HG03139 (cell line): ENCODE measurements at regions not wholly inside any gene's neighbourhood (a gene's known extent, or its start where the extent isn't known, plus 50 kb on each side); places are given as distances from the start of the nearest gene placed in this dataset.
"Not testable (repeated sequence)": the region's sequence is repeated elsewhere in the genome, so short reads cannot be mapped to it uniquely, and the experiment has no call there.

Experiments
- ATAC-seq: cut with Tn5 transposase; IDR thresholded peaks from one replicate; pipeline ENCODE4 v1.9.1; 2021; ENCODE audit not compliant: unreplicated experiment

GRCh38 chrX:768596-768995 is 138.0 kb downstream of the SHOX start:
- no peak for ATAC-seq

DNA sequence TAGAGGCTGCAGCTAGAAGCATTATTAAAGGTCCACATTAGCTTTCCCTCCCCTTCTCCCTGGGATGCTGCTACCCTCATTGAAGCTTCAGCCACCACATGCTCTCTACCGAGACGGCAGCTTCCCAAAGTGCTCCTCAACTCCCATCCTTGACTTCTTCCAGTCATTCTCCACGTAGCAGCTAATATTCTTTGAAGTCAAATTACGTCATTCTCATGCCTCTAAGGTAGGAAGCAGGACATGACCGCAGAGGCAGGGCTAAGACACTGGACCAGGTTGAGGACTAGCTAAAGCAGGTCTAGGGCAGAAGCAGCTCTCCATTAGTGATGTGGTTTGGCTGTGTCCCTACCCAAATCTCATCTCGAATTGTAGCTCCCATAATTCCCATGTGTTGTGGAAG is 128.3 kb downstream of the SHOX start:
- no peak for ATAC-seq

DNA sequence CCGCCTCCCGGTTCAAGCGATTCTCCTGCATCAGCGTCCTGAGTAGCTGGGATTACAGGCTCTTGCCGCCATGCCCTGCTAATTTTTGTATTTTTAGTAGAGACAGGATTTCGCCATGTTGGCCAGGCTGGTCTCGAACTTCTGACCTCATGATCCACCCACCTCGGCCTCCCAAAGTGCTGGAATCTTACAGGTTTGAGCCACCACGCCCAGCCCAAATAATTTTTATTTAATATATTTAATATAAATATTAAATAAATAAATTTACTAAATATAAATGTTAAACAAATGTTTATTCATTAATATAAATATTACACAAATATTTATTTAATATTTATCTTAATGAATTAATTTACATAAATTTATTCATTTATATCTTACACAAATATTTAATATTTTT is 120.2 kb downstream of the SHOX start:
- no peak for ATAC-seq

- no peak for ATAC-seq
Measured at GRCh38 chrX:750263-750662, 119.7 kb downstream of the SHOX start.

- ATAC-seq: no peak
Measured at GRCh38 chrX:747176-747575, 116.6 kb downstream of the SHOX start.

- ATAC-seq: no peak
Measured at GRCh38 chrX:739611-740010, 109.0 kb downstream of the SHOX start.

GRCh38 chrX:737021-737420 is 106.4 kb downstream of the SHOX start:
- ATAC-seq: not testable (repeated sequence)

- no peak for ATAC-seq
Measured at GRCh38 chrX:734362-734761, 103.8 kb downstream of the SHOX start.

- ATAC-seq: no peak
Measured at GRCh38 chrX:733961-734360, 103.4 kb downstream of the SHOX start.

- no peak for ATAC-seq
Measured at GRCh38 chrX:729583-730409, 99.2 kb downstream of the SHOX start.

GRCh38 chrX:729101-729500 is 98.5 kb downstream of the SHOX start:
- not testable (repeated sequence) for ATAC-seq

DNA sequence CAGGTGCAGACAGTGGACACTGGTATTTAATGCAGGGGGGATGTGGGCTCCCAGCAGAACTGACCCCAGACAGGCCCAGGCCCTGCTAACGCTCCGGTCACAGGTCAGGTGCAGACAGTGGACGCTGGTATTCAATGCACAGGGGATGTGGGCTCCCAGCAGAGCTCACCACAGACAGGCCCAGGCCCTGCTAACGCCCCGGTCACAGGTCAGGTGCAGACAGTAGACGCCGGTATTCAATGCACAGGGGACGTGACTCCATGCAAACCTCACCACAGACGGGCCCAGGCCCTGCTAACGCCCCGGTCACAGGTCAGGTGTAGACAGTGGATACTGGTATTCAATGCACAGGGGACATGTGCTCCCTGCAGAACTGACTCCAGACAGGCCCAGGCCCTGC is 98.0 kb downstream of the SHOX start:
- not testable (repeated sequence) for ATAC-seq

GRCh38 chrX:727738-728621 is 97.4 kb downstream of the SHOX start:
- no peak for ATAC-seq

- ATAC-seq: no peak
Measured at GRCh38 chrX:725971-726370, 95.4 kb downstream of the SHOX start.

DNA sequence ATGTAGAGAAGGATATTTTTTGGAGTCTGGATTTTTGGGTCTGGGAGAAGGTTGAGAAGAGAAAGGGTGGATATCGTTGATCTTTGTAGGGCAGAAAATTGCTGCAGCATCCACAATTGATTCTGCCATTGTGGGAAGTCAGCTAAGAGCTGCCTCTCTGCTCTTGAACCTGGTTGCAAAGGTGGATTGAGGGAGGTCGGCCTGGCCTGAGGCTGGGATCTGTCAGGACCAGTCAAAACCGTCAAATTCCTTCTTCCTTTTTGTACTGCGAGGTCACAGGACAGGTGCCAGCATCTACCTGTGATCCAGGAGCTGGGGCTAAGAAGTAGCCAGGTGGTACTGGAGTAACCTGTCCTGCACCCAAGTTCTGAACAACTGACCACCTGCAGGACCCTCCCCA is 93.7 kb downstream of the SHOX start:
- ATAC-seq: no peak

DNA sequence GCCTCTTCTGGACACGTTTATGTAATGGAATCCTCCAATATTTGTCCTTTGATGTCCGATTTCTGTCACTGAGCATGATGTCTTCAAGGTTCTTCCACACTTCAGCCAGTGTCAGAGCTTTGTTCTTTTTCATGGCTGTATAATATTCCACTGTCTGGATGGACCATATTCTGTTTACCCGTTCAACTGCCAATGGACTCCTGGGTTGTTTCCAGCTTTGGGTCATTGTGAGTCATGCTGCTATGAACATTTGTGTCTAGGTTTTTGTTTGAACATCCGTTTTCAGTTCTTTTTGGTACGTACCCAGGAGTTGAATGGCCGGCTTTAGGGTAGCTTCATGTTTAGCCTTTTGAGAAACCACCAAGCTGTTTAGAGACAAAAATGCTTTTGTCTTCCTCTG is 93.2 kb downstream of the SHOX start:
- no peak for ATAC-seq

DNA sequence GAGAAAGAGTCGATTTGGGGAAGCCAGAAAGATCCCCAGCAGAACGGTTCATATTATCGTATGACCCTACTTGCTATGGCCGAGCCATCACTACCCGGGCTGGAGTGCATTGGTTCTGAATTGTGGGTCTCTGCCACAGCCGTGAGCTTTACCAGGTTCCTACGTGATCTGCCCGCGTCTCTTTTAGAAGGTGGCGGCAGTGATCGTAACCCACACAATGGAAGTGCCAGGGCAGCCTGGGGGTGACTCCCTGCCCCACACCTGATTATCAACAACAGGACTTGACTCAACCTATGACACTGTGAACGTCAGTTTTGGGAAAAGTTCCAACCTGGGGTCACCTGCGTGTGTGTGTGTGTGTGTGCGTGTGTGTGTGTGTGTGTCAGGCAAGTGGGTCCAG is 90.8 kb downstream of the SHOX start:
- no peak for ATAC-seq

DNA sequence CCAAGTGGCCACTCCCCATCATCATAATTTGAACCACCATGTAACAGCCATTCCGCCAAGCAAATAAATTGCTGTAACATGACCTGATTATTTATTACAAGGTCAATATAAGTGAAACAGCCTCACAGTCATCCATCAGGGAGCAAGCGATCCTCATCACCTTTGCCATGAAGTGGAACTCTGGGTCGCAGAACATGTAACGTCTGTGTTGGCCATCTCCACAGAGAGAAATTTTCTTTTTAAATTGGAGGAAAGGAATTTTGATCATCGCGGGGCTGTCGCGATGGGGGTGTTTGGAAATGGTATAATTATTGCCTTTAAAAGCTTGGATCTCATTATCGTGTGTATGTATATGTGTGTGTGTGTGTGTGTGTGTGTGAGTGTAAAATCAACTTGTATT is 90.2 kb downstream of the SHOX start:
- no peak for ATAC-seq

GRCh38 chrX:720250-720649 is 89.7 kb downstream of the SHOX start:
- no peak for ATAC-seq

- ATAC-seq: no peak
Measured at GRCh38 chrX:716136-716535, 85.5 kb downstream of the SHOX start.

GRCh38 chrX:714131-714530 is 83.5 kb downstream of the SHOX start:
- ATAC-seq: no peak
